ENCODE measurements at regions not wholly inside any gene's neighbourhood (a gene's known extent, or its start where the extent isn't known, plus 50 kb on each side); places are given as distances from the start of the nearest gene placed in this dataset.

- no peaks in the 10 kb centered on the region for H4K20me1 ChIP-seq (ENCODE audit: insufficient read depth, low read length)
- Mint-ChIP-seq H3K9me3 (peaks cover 12 to 42% (median 25%) of the 10 kb centered on the region in 7 donors), H3K4me1 (no peaks in the 10 kb centered on the region), H3K4me3 (no peak overlapping the region), H3K27ac (no peak overlapping the region), H3K36me3 (no peaks in the 10 kb centered on the region), H3K27me3 (ENCODE audit: low read depth in 3 of 3) (peaks cover 0 to 4% (median 1%) of the 10 kb centered on the region in 3 donors)
- 89% methylated on average over 6 of the region's 8 CpGs for WGBS (ENCODE audit: insufficient coverage)
- H3K79me2 ChIP-seq (ENCODE audit: insufficient read depth, low read length) = no peaks in the 10 kb centered on the region
- no peak overlapping the region for H3K4me3 ChIP-seq (replicated peaks in 1 of 3; ENCODE audit: low read depth in 2 of 3, low read length in 3 of 3)
- H3K4me2 ChIP-seq (replicated peaks; ENCODE audit: extremely low read depth, low read length, poor library complexity, severe bottlenecking) = no peak overlapping the region
- DNase-seq = no peak
- H3K36me3 ChIP-seq (replicated peaks in 1 of 2; ENCODE audit: control insufficient read depth in 1 of 2, insufficient read depth in 2 of 2, low read length in 2 of 2) = no peaks in the 10 kb centered on the region
- no peak overlapping the region for H3K27ac ChIP-seq (ENCODE audit: low read depth in 1 of 2, low read length in 2 of 2)
- H3K9ac ChIP-seq (ENCODE audit: insufficient read depth, low read length, poor library complexity, severe bottlenecking) = no peak overlapping the region
- H3K4me1 ChIP-seq (ENCODE audit: control insufficient read depth in 1 of 2, insufficient read depth in 2 of 2, low read length in 2 of 2) = no peaks in the 10 kb centered on the region
- H3K27me3 ChIP-seq (ENCODE audit: control insufficient read depth in 2 of 2, insufficient read depth in 2 of 2, low read length in 2 of 2) = no peaks in the 10 kb centered on the region
- H2AFZ ChIP-seq (ENCODE audit: insufficient read depth, low read depth, low read length, poor library complexity, severe bottlenecking) = no peak overlapping the region
- TF ChIP-seq, protein P1, sequence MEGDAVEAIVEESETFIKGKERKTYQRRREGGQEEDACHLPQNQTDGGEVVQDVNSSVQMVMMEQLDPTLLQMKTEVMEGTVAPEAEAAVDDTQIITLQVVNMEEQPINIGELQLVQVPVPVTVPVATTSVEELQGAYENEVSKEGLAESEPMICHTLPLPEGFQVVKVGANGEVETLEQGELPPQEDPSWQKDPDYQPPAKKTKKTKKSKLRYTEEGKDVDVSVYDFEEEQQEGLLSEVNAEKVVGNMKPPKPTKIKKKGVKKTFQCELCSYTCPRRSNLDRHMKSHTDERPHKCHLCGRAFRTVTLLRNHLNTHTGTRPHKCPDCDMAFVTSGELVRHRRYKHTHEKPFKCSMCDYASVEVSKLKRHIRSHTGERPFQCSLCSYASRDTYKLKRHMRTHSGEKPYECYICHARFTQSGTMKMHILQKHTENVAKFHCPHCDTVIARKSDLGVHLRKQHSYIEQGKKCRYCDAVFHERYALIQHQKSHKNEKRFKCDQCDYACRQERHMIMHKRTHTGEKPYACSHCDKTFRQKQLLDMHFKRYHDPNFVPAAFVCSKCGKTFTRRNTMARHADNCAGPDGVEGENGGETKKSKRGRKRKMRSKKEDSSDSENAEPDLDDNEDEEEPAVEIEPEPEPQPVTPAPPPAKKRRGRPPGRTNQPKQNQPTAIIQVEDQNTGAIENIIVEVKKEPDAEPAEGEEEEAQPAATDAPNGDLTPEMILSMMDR (IDR thresholded peaks at IDR 0.05) = no peak
- intact Hi-C loops (cut with micrococcal nuclease) = no loop called here
- peaks cover 25 to 42% of the 10 kb centered on the region in 2 donors for H3K9me3 ChIP-seq (replicated peaks in 1 of 2; ENCODE audit: control insufficient read depth in 1 of 2, insufficient read depth in 1 of 2, low read length in 2 of 2)
Measured at GRCh38 chr18:78709261-78709809, 270.3 kb upstream of the SALL3 start.

GRCh38 chr18:78711316-78711715 is 268.3 kb upstream of the SALL3 start:
- no peaks in the 10 kb centered on the region for H3K36me3 ChIP-seq (replicated peaks in 1 of 2; ENCODE audit: control insufficient read depth in 1 of 2, insufficient read depth in 2 of 2, low read length in 2 of 2)
- H3K27ac ChIP-seq (ENCODE audit: low read depth in 1 of 2, low read length in 2 of 2) = no peak overlapping the region
- 96% methylated on average over 6 of the region's 8 CpGs for WGBS (ENCODE audit: insufficient coverage)
- H3K4me3 Mint-ChIP-seq = no peak overlapping the region
- no peak overlapping the region for H3K9ac ChIP-seq (ENCODE audit: insufficient read depth, low read length, poor library complexity, severe bottlenecking)
- no peaks in the 10 kb centered on the region for H3K4me1 ChIP-seq (ENCODE audit: control insufficient read depth in 1 of 2, insufficient read depth in 2 of 2, low read length in 2 of 2)
- H2AFZ ChIP-seq (ENCODE audit: insufficient read depth, low read depth, low read length, poor library complexity, severe bottlenecking) = no peak overlapping the region
- H3K9me3 Mint-ChIP-seq = peaks cover 10 to 37% (median 21%) of the 10 kb centered on the region in 7 donors
- no peaks in the 10 kb centered on the region for H3K79me2 ChIP-seq (ENCODE audit: insufficient read depth, low read length)
- TF ChIP-seq, protein P1 (IDR thresholded peaks at IDR 0.05) = no peak
- intact Hi-C loops (cut with micrococcal nuclease) = no loop called here
- no peaks in the 10 kb centered on the region for H4K20me1 ChIP-seq (ENCODE audit: insufficient read depth, low read length)
- DNase-seq = no peak
- H3K27ac Mint-ChIP-seq = no peak overlapping the region
- H3K4me2 ChIP-seq (replicated peaks; ENCODE audit: extremely low read depth, low read length, poor library complexity, severe bottlenecking) = no peak overlapping the region
- no peaks in the 10 kb centered on the region for H3K4me1 Mint-ChIP-seq
- peaks cover 22 to 29% of the 10 kb centered on the region in 2 donors for H3K9me3 ChIP-seq (replicated peaks in 1 of 2; ENCODE audit: control insufficient read depth in 1 of 2, insufficient read depth in 1 of 2, low read length in 2 of 2)
- no peak overlapping the region for H3K4me3 ChIP-seq (replicated peaks in 1 of 3; ENCODE audit: low read depth in 2 of 3, low read length in 3 of 3)
- H3K36me3 Mint-ChIP-seq = no peaks in the 10 kb centered on the region
- H3K27me3 ChIP-seq (ENCODE audit: control insufficient read depth in 2 of 2, insufficient read depth in 2 of 2, low read length in 2 of 2) = no peaks in the 10 kb centered on the region
- peaks cover 1 to 4% (median 3%) of the 10 kb centered on the region in 3 donors for H3K27me3 Mint-ChIP-seq (ENCODE audit: low read depth in 3 of 3)
